Renal cortex interstitium (tissue), 11 donors: ENCODE measurements at regions not wholly inside any gene's neighbourhood (a gene's known extent, or its start where the extent isn't known, plus 50 kb on each side); places are given as distances from the start of the nearest gene placed in this dataset.

ENCODE experiments used
- DNase-seq, 11 donors: peaks; one replicate each; pipeline ENCODE4 v3.0.0-alpha.2; 2013; ENCODE audit warnings: low read depth in 9 of 11, low spot score in 4 of 11; ENCODE audit errors: extremely low read depth in 1 of 11

GRCh38 chr1:104745875-104746274 is 996.2 kb downstream of the AMY1C start:
- no peak for DNase-seq

- no peak for DNase-seq
Measured at GRCh38 chr1:104746994-104747393, 997.3 kb downstream of the AMY1C start.

- no peak for DNase-seq
Measured at GRCh38 chr1:104760017-104760416, 1010.3 kb downstream of the AMY1C start.

- no peak for DNase-seq
Measured at GRCh38 chr1:104761961-104762570, 1012.4 kb downstream of the AMY1C start.

- no peak for DNase-seq
Measured at GRCh38 chr1:104765085-104765484, 1015.4 kb downstream of the AMY1C start.

- DNase-seq, result no peak
Measured at GRCh38 chr1:104768466-104768865, 1018.8 kb downstream of the AMY1C start.

- peak in 10 of 11 donors; percentile 7 to 20 (median 13) for DNase-seq
Measured at GRCh38 chr1:104780470-104781078, 1030.9 kb downstream of the AMY1C start.

GRCh38 chr1:104785575-104786187 is 1036.0 kb downstream of the AMY1C start:
- no peak for DNase-seq

GRCh38 chr1:104787866-104788510 is 1038.3 kb downstream of the AMY1C start:
- no peak for DNase-seq

- no peak for DNase-seq
Measured at GRCh38 chr1:104791030-104791429, 1041.3 kb downstream of the AMY1C start.

GRCh38 chr1:104794035-104794434 is 1044.3 kb downstream of the AMY1C start:
- DNase-seq, result no peak

- DNase-seq, result no peak
Measured at GRCh38 chr1:104795931-104796330, 1046.2 kb downstream of the AMY1C start.

GRCh38 chr1:104797982-104798381 is 1048.3 kb downstream of the AMY1C start:
- no peak for DNase-seq

GRCh38 chr1:104801344-104801743 is 1051.6 kb downstream of the AMY1C start:
- no peak for DNase-seq

- DNase-seq, result no peak
Measured at GRCh38 chr1:104804147-104804546, 1054.4 kb downstream of the AMY1C start.

GRCh38 chr1:104807590-104807989 is 1057.9 kb downstream of the AMY1C start:
- no peak for DNase-seq

- DNase-seq, result no peak
Measured at GRCh38 chr1:104825401-104825800, 1075.7 kb downstream of the AMY1C start.

GRCh38 chr1:104830534-104830933 is 1080.8 kb downstream of the AMY1C start:
- no peak for DNase-seq

GRCh38 chr1:104852151-104852550 is 1102.5 kb downstream of the AMY1C start:
- no peak for DNase-seq

GRCh38 chr1:104853276-104853675 is 1103.6 kb downstream of the AMY1C start:
- DNase-seq, result no peak
